ENCODE measurements at regions not wholly inside any gene's neighbourhood (a gene's known extent, or its start where the extent isn't known, plus 50 kb on each side); places are given as distances from the start of the nearest gene placed in this dataset.

DNA sequence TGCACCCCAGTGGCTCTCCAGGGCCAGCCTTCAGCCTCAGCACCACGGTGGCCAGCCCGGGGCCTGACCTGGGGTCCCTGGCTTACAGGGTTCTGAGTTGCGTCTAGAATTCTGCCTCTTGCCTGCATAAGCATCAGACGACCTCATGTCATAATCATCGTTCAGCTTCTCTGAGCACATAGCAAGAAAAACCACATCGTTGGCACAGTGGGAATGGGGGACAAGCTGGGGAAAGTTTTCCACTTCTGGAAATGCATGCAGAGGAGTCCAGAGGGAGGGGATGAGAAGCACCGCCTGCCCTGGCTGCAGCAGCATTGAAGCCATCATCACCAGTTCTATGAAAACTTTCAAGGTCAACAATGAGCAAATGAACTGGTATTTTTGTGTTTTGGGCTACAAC is 441.0 kb upstream of the FRG1 start:
- CTCF ChIA-PET, result no interaction called here
- no peak for DNase-seq (ENCODE audit: low read depth, low spot score)
- TF ChIP-seq, protein P1, sequence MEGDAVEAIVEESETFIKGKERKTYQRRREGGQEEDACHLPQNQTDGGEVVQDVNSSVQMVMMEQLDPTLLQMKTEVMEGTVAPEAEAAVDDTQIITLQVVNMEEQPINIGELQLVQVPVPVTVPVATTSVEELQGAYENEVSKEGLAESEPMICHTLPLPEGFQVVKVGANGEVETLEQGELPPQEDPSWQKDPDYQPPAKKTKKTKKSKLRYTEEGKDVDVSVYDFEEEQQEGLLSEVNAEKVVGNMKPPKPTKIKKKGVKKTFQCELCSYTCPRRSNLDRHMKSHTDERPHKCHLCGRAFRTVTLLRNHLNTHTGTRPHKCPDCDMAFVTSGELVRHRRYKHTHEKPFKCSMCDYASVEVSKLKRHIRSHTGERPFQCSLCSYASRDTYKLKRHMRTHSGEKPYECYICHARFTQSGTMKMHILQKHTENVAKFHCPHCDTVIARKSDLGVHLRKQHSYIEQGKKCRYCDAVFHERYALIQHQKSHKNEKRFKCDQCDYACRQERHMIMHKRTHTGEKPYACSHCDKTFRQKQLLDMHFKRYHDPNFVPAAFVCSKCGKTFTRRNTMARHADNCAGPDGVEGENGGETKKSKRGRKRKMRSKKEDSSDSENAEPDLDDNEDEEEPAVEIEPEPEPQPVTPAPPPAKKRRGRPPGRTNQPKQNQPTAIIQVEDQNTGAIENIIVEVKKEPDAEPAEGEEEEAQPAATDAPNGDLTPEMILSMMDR (IDR thresholded peaks at IDR 0.05; ENCODE audit: low read depth, low read length), result no peak
- H3K9me3 ChIP-seq (ENCODE audit: control insufficient read depth, insufficient read depth, low read length), result peaks cover 40% of the 10 kb centered on the region
- no peak overlapping the region for H3K4me3 ChIP-seq (ENCODE audit: low read depth, low read length)
- POLR2A ChIA-PET, result no interaction called here
- no peaks in the 10 kb centered on the region for H3K27me3 ChIP-seq (ENCODE audit: control insufficient read depth, insufficient read depth, low read length)
- no peak overlapping the region for H3K27ac ChIP-seq (ENCODE audit: low read depth, low read length)

DNA sequence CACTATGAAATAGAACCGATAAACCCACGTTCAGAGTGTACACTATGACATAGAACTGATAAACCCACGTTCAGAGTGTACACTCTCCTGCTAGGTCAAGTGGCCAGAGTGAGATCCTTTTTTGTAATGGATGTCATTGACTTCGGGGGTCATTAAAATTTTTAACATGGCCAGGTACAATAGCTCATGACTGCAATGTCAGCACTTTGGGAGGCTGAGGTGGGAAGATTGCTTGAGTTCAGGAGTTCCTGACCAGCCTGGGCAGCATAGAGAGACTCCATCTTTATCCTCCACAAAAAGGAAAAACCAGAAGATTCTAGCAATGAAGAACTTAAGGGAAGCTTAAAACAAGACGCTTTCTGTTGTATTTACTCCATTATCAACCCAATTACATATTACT is 439.7 kb upstream of the FRG1 start:
- ChIA-PET POLR2A (no interaction called here), CTCF (no interaction called here)
- Histone ChIP-seq H3K9me3 (ENCODE audit: control insufficient read depth, insufficient read depth, low read length) (peaks cover 40% of the 10 kb centered on the region), H3K27ac (ENCODE audit: low read depth, low read length) (no peak overlapping the region), H3K27me3 (ENCODE audit: control insufficient read depth, insufficient read depth, low read length) (no peaks in the 10 kb centered on the region), H3K4me3 (ENCODE audit: low read depth, low read length) (no peak overlapping the region)
- TF ChIP-seq, protein P1 (IDR thresholded peaks at IDR 0.05; ENCODE audit: low read depth, low read length), result no peak
- no peak for DNase-seq (ENCODE audit: low read depth, low spot score)

DNA sequence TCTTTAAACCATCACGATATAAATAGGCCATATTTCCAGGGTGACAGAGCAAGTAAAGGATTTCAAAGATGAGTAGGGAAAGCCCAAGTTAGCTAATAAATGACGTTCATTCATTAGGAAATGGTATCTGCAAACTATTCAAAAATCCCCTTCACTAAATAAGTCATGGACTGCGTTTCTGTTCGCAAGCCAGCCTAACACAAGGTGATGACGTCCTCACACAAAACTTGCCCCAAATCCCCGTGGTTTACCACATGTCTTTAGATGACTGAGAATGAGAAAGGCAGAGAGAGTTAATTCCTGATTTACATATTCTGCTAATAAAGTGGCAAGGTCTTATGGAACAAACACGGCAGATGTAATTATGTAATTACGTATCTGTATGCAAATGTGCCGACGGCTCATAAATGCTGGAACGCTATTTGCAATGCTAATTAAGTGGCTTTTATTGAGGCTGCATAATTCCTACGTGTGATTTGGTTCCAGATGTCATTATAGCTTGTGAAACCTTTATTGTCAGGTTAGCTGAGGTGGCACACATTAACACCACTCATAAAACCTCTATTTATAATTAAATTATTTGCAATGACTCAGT is 437.7 kb upstream of the FRG1 start:
- H3K27me3 ChIP-seq (ENCODE audit: control insufficient read depth, insufficient read depth, low read length), result no peaks in the 10 kb centered on the region
- no peak for DNase-seq (ENCODE audit: low read depth, low spot score)

DNA sequence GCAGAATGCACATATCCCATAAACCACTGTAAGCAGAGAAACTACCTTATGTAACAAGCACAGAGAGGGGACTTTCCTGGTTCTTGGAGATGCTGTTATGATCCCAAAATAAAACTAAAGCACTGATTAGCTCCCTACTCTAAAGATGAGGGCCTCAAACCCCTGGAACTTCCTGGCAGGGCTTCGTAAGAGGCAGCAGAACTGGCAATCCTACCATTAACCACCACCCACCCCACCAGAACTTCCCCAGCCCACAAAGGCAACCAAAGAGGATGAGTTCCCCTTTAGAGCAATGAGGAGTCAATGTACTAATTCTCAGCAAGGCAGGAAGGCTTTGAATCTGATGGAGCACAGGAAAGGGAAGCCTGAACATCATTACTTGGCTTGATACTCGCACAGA is 436.5 kb upstream of the FRG1 start:
- POLR2A ChIA-PET, result no interaction called here
- Histone ChIP-seq H3K4me3 (ENCODE audit: low read depth, low read length) (no peak overlapping the region), H3K9me3 (ENCODE audit: control insufficient read depth, insufficient read depth, low read length) (peaks cover 16% of the 10 kb centered on the region), H3K27me3 (ENCODE audit: control insufficient read depth, insufficient read depth, low read length) (no peaks in the 10 kb centered on the region), H3K27ac (ENCODE audit: low read depth, low read length) (no peak overlapping the region)
- TF ChIP-seq, protein P1 (IDR thresholded peaks at IDR 0.05; ENCODE audit: low read depth, low read length), result no peak
- CTCF ChIA-PET, result no interaction called here
- DNase-seq (ENCODE audit: low read depth, low spot score), result no peak

More for the DNA sequence above, 437.7 kb upstream of the FRG1 start:
- CTCF ChIA-PET, result no interaction called here
- H3K27ac ChIP-seq (ENCODE audit: low read depth, low read length), result no peak overlapping the region
- POLR2A ChIA-PET, result no interaction called here
- TF ChIP-seq, protein P1 (IDR thresholded peaks at IDR 0.05; ENCODE audit: low read depth, low read length), result no peak
- H3K9me3 ChIP-seq (ENCODE audit: control insufficient read depth, insufficient read depth, low read length), result peaks cover 24% of the 10 kb centered on the region
- H3K4me3 ChIP-seq (ENCODE audit: low read depth, low read length), result no peak overlapping the region

DNA sequence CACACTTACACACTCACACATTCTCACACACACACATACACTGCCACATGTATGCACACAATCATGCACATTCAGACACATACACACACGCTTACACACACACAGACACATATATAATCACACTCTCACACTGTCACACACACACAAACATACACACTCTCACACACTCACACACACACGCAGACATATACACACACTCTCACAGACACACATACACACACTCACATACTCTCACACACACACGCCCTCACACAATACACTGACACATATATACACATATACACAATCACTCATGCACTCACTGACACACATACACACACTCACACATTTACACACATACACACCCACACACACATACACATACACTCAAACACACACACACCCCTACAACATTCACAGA is 435.3 kb upstream of the FRG1 start:
- POLR2A ChIA-PET, result no interaction called here
- CTCF ChIA-PET, result no interaction called here
- no peak overlapping the region for H3K4me3 ChIP-seq (ENCODE audit: low read depth, low read length)
- DNase-seq (ENCODE audit: low read depth, low spot score), result no peak
- H3K9me3 ChIP-seq (ENCODE audit: control insufficient read depth, insufficient read depth, low read length), result peaks cover 11% of the 10 kb centered on the region
- TF ChIP-seq, protein P1 (IDR thresholded peaks at IDR 0.05; ENCODE audit: low read depth, low read length), result no peak
- no peaks in the 10 kb centered on the region for H3K27me3 ChIP-seq (ENCODE audit: control insufficient read depth, insufficient read depth, low read length)
- no peak overlapping the region for H3K27ac ChIP-seq (ENCODE audit: low read depth, low read length)

Measured in AG04450 (cell line).